ENCODE measurements at regions not wholly inside any gene's neighbourhood (a gene's known extent, or its start where the extent isn't known, plus 50 kb on each side); places are given as distances from the start of the nearest gene placed in this dataset.

- TF ChIP-seq, protein P1, sequence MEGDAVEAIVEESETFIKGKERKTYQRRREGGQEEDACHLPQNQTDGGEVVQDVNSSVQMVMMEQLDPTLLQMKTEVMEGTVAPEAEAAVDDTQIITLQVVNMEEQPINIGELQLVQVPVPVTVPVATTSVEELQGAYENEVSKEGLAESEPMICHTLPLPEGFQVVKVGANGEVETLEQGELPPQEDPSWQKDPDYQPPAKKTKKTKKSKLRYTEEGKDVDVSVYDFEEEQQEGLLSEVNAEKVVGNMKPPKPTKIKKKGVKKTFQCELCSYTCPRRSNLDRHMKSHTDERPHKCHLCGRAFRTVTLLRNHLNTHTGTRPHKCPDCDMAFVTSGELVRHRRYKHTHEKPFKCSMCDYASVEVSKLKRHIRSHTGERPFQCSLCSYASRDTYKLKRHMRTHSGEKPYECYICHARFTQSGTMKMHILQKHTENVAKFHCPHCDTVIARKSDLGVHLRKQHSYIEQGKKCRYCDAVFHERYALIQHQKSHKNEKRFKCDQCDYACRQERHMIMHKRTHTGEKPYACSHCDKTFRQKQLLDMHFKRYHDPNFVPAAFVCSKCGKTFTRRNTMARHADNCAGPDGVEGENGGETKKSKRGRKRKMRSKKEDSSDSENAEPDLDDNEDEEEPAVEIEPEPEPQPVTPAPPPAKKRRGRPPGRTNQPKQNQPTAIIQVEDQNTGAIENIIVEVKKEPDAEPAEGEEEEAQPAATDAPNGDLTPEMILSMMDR (IDR thresholded peaks at IDR 0.05), result no peak
- TF ChIP-seq ZFX (IDR thresholded peaks at IDR 0.05; ENCODE audit: borderline replicate concordance), result no peak
Measured at GRCh38 chr2:82853299-82853698, 1605.8 kb downstream of the SUCLG1 start.

Data from 22Rv1 (cell line).